T-cell (primary cell): ENCODE measurements at regions not wholly inside any gene's neighbourhood (a gene's known extent, or its start where the extent isn't known, plus 50 kb on each side); places are given as distances from the start of the nearest gene placed in this dataset.
"Not testable (repeated sequence)": the region's sequence is repeated elsewhere in the genome, so short reads cannot be mapped to it uniquely, and the experiment has no call there.

Source experiments
- ATAC-seq, 4 experiments: fragments of 200-7000 bp in 3 of 4; fragments of 150-1000 bp in 1 of 4; cut with Tn5 transposase; replicated peaks in 1 of 4; 1 replicate in 3 of 4; 2 replicates in 1 of 4; pipeline ENCODE4 v1.10.0; 2021; ENCODE audit warnings: moderate library complexity in 3 of 4, mild to moderate bottlenecking in 2 of 4, moderate number of reproducible peaks in 1 of 4
- CTCF ChIA-PET, 2 donors: fragments of 300-600 bp; sonication (Branson Sonifier 250); formaldehyde crosslinking; loops; one replicate each; lab custom pipeline; 2022; ENCODE audit warnings: antibody characterized with exemption in 2 of 2; lab: Charles Lee
- POLR2A ChIA-PET, 2 donors: fragments of 300-600 bp; sonication (Branson Sonifier 250); formaldehyde crosslinking; loops; one replicate each; lab custom pipeline; 2022; ENCODE audit warnings: antibody characterized with exemption in 2 of 2; lab: Charles Lee
- DNase-seq, 35 experiments: peaks; one replicate each; pipeline versions ENCODE4 v3.0.0 to v3.0.0-alpha.2; 2013 to 2023
- H3K27ac ChIP-seq: one replicate; pipeline ENCODE4 v1.5.1; 2013; ENCODE audit warnings: low read length
- H3K27me3 ChIP-seq, 2 experiments: replicated peaks in 1 of 2; 1 replicate in 1 of 2; 2 replicates in 1 of 2; pipeline versions ENCODE4 v1.6.1 to v1.7.0; 2013; ENCODE audit warnings: low read length in 1 of 2, mixed read lengths in 1 of 2; ENCODE audit not compliant: control insufficient read depth in 2 of 2, insufficient read depth in 2 of 2; ENCODE audit errors: extremely low read depth in 1 of 2
- H3K36me3 ChIP-seq, 2 donors: 1 replicate in 1 of 2; 2 replicates in 1 of 2; pipeline versions ENCODE4 v1.6.1 to v1.7.0; 2013; ENCODE audit warnings: low read length in 1 of 2; ENCODE audit not compliant: control insufficient read depth in 2 of 2, insufficient read depth in 1 of 2; ENCODE audit errors: extremely low read depth in 1 of 2
- H3K4me1 ChIP-seq, 2 experiments: 1 replicate in 1 of 2; 2 replicates in 1 of 2; pipeline versions ENCODE4 v1.6.1 to v1.7.0; 2013; ENCODE audit warnings: low read length in 2 of 2, mixed read lengths in 1 of 2; ENCODE audit not compliant: insufficient read depth in 2 of 2, control insufficient read depth in 1 of 2; ENCODE audit errors: extremely low read depth in 1 of 2
- H3K4me3 ChIP-seq, 2 donors: 1 replicate in 1 of 2; 2 replicates in 1 of 2; pipeline versions ENCODE4 v1.5.1 to v1.7.0; 2013; ENCODE audit warnings: mild to moderate bottlenecking in 2 of 2, low read length in 1 of 2, moderate library complexity in 1 of 2; ENCODE audit not compliant: control insufficient read depth in 1 of 2; ENCODE audit errors: extremely low read depth in 1 of 2
- H3K9me3 ChIP-seq: 2 replicates; pipeline ENCODE4 v1.7.0; 2013
- H3K27ac Mint-ChIP-seq, 2 donors: one replicate each; pipeline ENCODE4 v1.8.0; 2020 to 2021; ENCODE audit warnings: mild to moderate bottlenecking in 2 of 2, mixed read lengths in 2 of 2
- H3K27me3 Mint-ChIP-seq, 2 donors: one replicate each; pipeline ENCODE4 v1.8.0; 2021 to 2022; ENCODE audit warnings: mixed read lengths in 2 of 2
- H3K36me3 Mint-ChIP-seq: one replicate; pipeline ENCODE4 v1.8.0; 2021; ENCODE audit warnings: mixed read lengths
- H3K4me1 Mint-ChIP-seq, 3 donors: one replicate each; pipeline ENCODE4 v1.8.0; 2020 to 2022; ENCODE audit warnings: mixed read lengths in 3 of 3, mild to moderate bottlenecking in 1 of 3
- H3K4me3 Mint-ChIP-seq, 3 donors: one replicate each; pipeline ENCODE4 v1.8.0; 2020 to 2022; ENCODE audit warnings: mild to moderate bottlenecking in 3 of 3, mixed read lengths in 3 of 3, moderate library complexity in 3 of 3
- H3K9me3 Mint-ChIP-seq, 3 donors: one replicate each; pipeline ENCODE4 v1.8.0; 2020 to 2022; ENCODE audit warnings: mixed read lengths in 3 of 3
- whole genome bisulfite sequencing: methylation state at CpG from one replicate; pipeline ENCODE4 v1.1.5; 2013; ENCODE audit warnings: missing lambda C conversion rate; ENCODE audit not compliant: insufficient coverage; 5-methylcytosine and 5-hydroxymethylcytosine counted together

DNA sequence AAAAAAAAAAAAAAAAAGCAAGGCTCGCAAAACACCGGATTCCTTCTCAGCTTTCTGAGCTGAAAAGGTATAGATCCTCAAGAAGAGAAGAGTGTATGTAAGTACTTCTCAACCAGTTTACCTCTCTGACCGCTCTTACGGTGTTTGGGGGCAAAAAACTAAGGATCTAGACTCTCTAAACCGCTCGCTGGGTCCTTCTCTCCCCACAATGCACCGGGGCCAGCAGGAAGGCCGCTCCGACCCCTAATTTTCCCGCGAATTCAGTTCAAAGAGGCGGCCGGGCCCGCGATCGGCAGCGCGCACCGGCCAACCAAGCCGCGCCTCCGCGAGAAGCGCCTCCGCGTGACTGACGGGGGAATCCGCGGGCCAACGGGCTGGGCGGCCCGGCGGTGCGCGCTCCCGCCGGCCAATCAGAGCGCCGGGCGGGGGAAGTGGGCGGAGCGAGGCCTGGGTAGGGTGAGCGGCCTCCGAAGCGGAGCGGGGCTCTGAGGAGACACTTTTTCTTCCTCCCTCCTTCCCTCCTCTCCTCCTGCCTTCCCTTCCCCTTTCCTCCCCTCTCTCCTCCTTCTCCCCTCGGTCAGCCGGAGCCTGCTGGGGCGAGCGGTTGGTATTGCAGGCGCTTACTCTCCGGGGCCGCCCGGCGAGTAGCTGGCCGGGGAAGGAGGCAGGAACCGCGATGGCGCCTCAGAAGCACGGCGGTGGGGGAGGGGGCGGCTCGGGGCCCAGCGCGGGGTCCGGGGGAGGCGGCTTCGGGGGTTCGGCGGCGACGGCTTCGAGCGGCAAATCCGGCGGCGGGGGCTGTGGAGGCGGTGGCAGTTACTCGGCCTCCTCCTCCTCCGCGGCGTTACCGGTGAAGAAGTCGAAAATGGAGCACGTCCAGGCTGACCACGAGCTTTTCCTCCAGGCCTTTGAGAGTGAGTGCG, 93.0 kb downstream of the CRLF3 start:
- Mint-ChIP-seq H3K4me1 (peaks cover 29 to 43% (median 35%) of the 10 kb centered on the region in 3 donors), H3K4me3 (peak overlapping the region; percentile 90 to 96 (median 94)), H3K27ac (peak overlapping the region; percentile 91 to 95)
- H3K27me3 Mint-ChIP-seq, H3K36me3 ChIP-seq, H3K36me3 Mint-ChIP-seq, H3K9me3 ChIP-seq, H3K4me1 ChIP-seq, H3K9me3 Mint-ChIP-seq, H3K27me3 ChIP-seq: not testable (repeated sequence)
- H3K4me3 ChIP-seq = peak overlapping the region; percentile 51 to 76
- CTCF ChIA-PET = interaction anchor here in 1 of 2 donors (1.0 kb wide), 1 partner anchor 28 kb away, joined by 5 read pairs; no protein-coding TSS in a partner anchor
- peak overlapping the region; percentile 57 for H3K27ac ChIP-seq
- peak; percentile 97 to 99 (median 98) for ATAC-seq
- peak; percentile 53 to 89 (median 80) for DNase-seq
- POLR2A ChIA-PET = interaction anchor here (0.6 to 0.7 kb wide), 4 partner anchors 73 to 612 kb away, joined by 4 to 19 read pairs (median 8); no protein-coding TSS in a partner anchor
- 0% methylated on average over 40 of the region's 87 CpGs for WGBS

DNA sequence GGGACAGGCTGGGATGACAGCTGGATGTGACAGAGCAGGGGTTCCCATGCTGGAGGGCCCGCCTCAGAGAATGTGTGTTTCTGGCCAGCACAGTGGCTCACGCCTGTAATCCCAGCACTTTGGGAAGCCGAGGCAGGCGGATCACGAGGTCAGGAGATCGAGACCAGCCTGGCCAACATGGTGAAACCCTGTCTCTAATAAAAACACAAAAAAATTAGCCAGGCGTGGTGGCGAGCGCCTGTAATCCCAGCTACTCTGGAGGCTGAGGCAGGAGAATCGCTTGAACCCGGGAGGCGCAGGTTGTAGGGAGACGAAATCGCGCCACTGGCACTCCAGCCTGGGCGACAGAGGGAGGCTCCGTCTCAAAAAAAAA, 93.7 kb downstream of the CRLF3 start:
- H3K27me3 ChIP-seq, DNase-seq, H3K9me3 ChIP-seq, H3K36me3 Mint-ChIP-seq, H3K36me3 ChIP-seq, ATAC-seq, H3K4me1 ChIP-seq, H3K27me3 Mint-ChIP-seq, H3K9me3 Mint-ChIP-seq: not testable (repeated sequence)
- Histone ChIP-seq H3K27ac (peak overlapping the region; percentile 28), H3K4me3 (peak overlapping the region; percentile 51 to 76)
- CTCF ChIA-PET = interaction anchor here in 1 of 2 donors (1.0 kb wide), 1 partner anchor 28 kb away, joined by 5 read pairs; no protein-coding TSS in a partner anchor
- Mint-ChIP-seq H3K4me1 (peaks cover 28 to 43% (median 34%) of the 10 kb centered on the region in 3 donors), H3K27ac (peak overlapping the region in 1 of 2 donors; percentile 68), H3K4me3 (peak overlapping the region; percentile 90 to 96 (median 94))
- POLR2A ChIA-PET = interaction anchor here in 1 of 2 donors (0.7 kb wide), 1 partner anchor 128 kb away, joined by 19 read pairs; no protein-coding TSS in a partner anchor
- WGBS = 62% methylated on average over 12 of the region's 17 CpGs

DNA sequence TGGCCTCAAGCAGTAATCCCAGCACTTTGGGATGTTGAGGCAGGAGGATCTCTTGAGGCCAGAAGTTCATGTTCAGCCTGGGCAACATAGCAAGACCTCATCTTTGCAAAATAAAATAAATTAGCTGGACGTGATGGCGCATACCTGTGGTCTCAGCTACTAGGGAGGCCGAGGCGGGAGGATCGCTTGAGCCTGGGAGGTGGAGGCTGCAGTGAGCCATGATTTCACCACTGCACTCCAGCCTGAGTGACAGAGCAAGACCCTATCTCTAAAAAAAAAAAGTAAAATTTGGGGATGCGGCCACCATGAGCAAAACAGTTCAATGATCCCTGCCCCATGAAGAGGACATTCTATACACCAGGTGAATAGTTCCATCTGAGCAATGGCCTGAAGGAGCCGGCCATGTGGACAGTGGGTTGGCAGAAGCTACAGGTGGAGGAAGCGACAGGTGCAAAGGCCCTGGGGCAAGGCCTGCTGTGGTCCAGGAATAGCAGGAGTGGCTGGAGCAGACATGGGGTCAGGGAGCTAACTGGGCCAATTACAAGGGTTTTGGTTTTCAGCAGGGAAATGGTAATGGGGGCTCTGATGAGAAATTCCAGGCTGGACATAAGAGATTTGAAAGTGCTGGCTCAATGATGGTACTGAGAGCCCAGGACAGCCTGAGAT, 94.2 kb downstream of the CRLF3 start:
- not testable (repeated sequence) for H3K9me3 Mint-ChIP-seq, DNase-seq, H3K36me3 Mint-ChIP-seq, H3K27ac ChIP-seq, H3K4me1 ChIP-seq, H3K27me3 Mint-ChIP-seq, H3K9me3 ChIP-seq, H3K4me3 ChIP-seq, ATAC-seq, H3K36me3 ChIP-seq, H3K27me3 ChIP-seq
- peak overlapping the region; percentile 23 to 68 for H3K27ac Mint-ChIP-seq
- peak overlapping the region; percentile 90 to 96 (median 94) for H3K4me3 Mint-ChIP-seq
- POLR2A ChIA-PET = interaction anchor here in 1 of 2 donors (0.7 kb wide), 1 partner anchor 128 kb away, joined by 19 read pairs; no protein-coding TSS in a partner anchor
- CTCF ChIA-PET = interaction anchor here in 1 of 2 donors (1.0 kb wide), 1 partner anchor 29 kb away, joined by 5 read pairs; no protein-coding TSS in a partner anchor
- H3K4me1 Mint-ChIP-seq = peaks cover 25 to 40% (median 29%) of the 10 kb centered on the region in 3 donors
- WGBS = 100% methylated on average over 2 of the region's 8 CpGs

DNA sequence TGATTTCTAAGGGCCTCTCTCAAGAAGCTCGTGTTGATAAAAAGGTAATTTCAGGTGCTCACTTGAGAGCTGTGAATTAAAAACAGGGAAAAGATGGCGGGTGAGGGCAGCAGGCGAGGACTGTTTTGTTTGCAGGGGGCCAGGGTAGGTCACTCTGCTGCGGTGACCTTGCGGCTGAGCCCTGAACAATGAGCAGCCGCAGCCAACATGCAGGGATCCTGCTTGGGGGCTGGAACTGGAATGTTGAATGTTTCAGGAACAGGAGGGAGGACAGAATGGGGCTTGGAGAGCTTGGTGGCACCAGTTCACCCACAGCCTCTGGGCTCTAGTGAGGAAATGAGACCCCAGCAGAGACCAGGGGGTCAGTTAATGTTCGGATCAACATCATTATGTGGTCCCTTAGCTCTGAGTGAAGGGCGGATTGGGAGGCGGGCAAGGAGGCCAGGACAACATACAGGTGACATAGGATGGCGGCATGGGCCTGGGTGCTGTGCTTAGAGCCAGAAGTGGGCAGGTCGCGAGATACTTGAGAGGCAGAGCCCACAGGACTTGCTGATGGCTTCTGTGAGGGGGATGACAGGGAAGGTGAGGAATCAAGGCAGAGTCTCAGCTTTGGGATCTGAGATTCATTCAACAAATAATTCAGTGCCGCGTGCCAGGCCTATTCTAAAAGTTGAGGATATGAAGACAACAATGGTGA, 94.9 kb downstream of the CRLF3 start:
- H3K27ac ChIP-seq, ATAC-seq, H3K36me3 Mint-ChIP-seq, CTCF ChIA-PET, H3K36me3 ChIP-seq, H3K9me3 ChIP-seq, H3K4me1 ChIP-seq, H3K9me3 Mint-ChIP-seq, H3K27me3 Mint-ChIP-seq, H3K4me3 ChIP-seq, POLR2A ChIA-PET, H3K27ac Mint-ChIP-seq, H3K27me3 ChIP-seq: not testable (repeated sequence)
- 89% methylated on average over 13 of the region's 14 CpGs for WGBS
- Mint-ChIP-seq H3K4me3 (peak overlapping the region; percentile 41 to 90 (median 60)), H3K4me1 (peaks cover 21 to 36% (median 25%) of the 10 kb centered on the region in 3 donors)
- peak in 1 of 35 experiments; percentile 7 for DNase-seq

DNA sequence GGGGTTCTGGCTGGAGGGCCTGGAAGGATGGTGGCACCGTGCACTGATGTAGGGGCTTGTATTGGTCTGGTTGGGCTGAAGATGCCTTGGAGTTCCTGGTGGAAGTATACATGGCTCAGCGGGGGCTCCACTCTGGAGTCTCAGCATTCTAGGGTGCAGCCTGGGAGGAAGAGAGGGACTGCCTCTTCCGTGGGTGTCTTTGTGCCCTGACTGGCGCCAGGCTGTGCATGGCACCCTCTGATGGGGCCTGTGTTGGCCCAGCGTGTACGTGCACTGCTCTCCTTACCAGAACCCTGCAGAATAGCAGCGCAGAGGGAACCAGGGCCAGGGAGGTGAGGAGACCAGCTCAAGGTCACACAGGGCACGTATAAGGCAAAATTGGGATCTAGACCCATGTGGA, 97.0 kb downstream of the CRLF3 start:
- H3K4me3 ChIP-seq, ATAC-seq, H3K27me3 Mint-ChIP-seq, H3K27ac Mint-ChIP-seq, CTCF ChIA-PET, H3K27ac ChIP-seq, H3K4me1 ChIP-seq, H3K9me3 Mint-ChIP-seq, H3K27me3 ChIP-seq, POLR2A ChIA-PET, H3K4me3 Mint-ChIP-seq, H3K36me3 Mint-ChIP-seq, H3K9me3 ChIP-seq, H3K36me3 ChIP-seq: not testable (repeated sequence)
- H3K4me1 Mint-ChIP-seq = peaks cover 5 to 18% (median 14%) of the 10 kb centered on the region in 3 donors
- 95% methylated on average over 6 of the region's 8 CpGs for WGBS
- DNase-seq = peak in 1 of 35 experiments; percentile 3

DNA sequence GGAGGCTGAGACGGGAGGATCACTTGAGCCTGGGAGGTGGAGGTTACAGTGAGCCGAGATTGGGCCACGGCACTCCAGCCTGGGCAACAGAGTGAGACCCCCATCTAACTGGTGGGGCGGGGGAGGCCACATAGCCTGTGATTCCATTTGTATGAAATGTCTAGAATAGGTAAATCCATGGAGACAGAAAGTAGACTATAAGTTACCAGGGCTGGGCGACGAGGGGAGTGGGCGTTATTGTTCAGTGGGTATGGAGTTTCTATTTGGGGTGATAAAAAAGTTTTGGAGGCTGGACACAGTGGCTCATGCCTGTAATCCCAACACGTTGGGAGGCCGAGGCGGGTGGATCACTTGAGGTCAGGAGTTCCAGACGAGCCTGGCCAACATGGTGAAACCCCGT, 97.8 kb downstream of the CRLF3 start:
- H3K27me3 Mint-ChIP-seq, H3K27me3 ChIP-seq, H3K36me3 ChIP-seq, H3K4me3 Mint-ChIP-seq, H3K9me3 ChIP-seq, H3K27ac Mint-ChIP-seq, H3K9me3 Mint-ChIP-seq, H3K4me1 ChIP-seq, H3K4me3 ChIP-seq, POLR2A ChIA-PET, CTCF ChIA-PET, H3K27ac ChIP-seq, ATAC-seq, H3K36me3 Mint-ChIP-seq: not testable (repeated sequence)
- DNase-seq = peak in 1 of 35 experiments; percentile 4
- 92% methylated on average over 8 of the region's 12 CpGs for WGBS
- H3K4me1 Mint-ChIP-seq = peaks cover 4 to 18% (median 12%) of the 10 kb centered on the region in 3 donors
